ENCODE measurements at regions not wholly inside any gene's neighbourhood (a gene's known extent, or its start where the extent isn't known, plus 50 kb on each side); places are given as distances from the start of the nearest gene placed in this dataset.
A peak's percentile ranks its signal among the peaks of the same experiment; 100 is the strongest.
"Not testable (repeated sequence)": the region's sequence is repeated elsewhere in the genome, so short reads cannot be mapped to it uniquely, and the experiment has no call there.

DNA sequence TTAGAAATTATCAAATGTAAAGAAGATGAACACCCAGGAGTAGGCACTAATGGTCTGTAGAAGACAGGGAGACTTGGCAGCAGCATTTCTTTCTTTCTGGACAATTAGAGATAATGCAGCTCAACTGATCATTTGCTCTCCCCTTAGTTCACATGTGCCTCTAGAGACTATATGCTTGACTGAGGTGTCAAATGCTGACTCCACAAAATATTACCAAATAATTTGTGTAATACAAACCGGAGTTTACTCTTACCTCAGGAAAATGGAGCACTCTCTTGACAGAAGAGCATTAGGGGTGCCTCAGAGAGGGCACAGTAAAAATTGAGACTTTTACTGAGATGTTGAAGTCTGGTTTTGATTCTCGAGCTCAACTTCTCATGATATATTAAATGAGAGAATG, 131.8 kb downstream of the ATP6V1G3 start:
- no peak for FAIRE-seq

GRCh38 chr1:198404632-198405031, 135.8 kb downstream of the ATP6V1G3 start:
- FAIRE-seq = not testable (repeated sequence)

DNA sequence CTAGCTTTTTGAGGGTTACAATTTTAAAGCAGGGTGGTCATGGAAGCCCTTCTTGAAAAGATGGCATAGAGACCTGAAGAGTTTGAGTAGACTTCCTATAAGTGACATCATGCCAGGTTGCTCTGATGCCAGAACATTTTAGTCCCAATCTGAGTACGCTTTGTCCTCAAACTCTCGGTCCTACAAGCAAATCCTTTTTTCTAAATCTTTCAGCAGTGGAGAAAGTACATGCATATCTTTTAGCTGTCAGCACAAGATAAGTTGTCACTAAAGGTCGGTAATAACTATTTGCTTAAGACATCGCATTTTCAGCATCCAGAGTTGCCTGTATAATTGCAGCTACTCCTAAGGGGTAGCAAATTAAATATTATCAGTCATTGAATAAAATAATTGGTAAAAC, 140.4 kb downstream of the ATP6V1G3 start:
- no peak for FAIRE-seq

GRCh38 chr1:198399452-198399851, 141.0 kb downstream of the ATP6V1G3 start:
- no peak for FAIRE-seq

DNA sequence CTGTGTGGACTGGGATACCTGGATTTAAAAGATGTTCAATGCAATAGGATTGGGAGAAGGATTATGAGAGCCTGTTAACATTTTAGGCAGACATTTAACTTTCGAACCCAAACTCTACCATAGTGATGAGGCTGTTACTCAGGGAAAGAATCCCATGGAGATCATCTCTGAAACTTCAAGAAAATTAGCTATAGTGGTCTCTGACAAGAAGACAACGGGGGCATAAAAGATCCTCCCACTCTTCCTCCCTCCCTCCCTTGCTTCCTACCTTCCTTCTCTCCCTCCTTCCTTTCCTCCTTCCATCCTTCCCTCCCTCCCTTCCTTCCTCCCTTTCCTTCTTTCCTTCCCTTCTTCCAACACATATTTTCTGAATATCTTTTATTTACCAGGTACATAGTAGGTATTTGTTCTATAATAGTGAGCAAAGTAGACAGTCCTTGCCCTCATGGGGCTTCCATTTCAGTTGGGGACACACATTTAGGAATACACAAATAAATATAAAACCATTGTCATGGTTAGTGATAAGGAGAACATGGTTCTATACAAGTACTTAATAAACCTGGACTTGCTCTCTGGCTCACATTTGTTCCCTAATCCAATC, 143.2 kb downstream of the ATP6V1G3 start:
- FAIRE-seq = no peak

GRCh38 chr1:198391393-198392020, 149.0 kb downstream of the ATP6V1G3 start:
- no peak for FAIRE-seq

GRCh38 chr1:198387587-198387986, 152.9 kb downstream of the ATP6V1G3 start:
- no peak for FAIRE-seq

DNA sequence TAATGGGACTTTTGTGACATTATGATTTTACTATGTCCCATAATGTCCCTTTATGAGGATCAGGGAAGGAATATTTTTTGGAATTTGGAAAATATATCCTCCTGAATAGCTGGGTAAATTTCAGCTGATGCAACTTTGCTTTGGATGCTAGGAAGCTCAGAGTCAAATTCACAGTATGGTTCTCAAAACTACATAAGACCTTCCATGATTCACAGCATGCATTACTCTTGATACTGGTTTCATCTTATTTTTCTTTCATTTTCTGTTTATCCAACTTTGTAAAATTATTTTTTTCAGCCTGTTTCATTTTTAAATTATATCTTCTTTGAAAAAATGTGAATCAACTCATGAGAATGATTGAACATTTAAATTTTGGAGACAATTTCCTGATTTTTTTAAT, 160.2 kb downstream of the ATP6V1G3 start:
- peak; percentile 13 for FAIRE-seq

GRCh38 chr1:198377702-198378101, 162.8 kb downstream of the ATP6V1G3 start:
- no peak for FAIRE-seq

DNA sequence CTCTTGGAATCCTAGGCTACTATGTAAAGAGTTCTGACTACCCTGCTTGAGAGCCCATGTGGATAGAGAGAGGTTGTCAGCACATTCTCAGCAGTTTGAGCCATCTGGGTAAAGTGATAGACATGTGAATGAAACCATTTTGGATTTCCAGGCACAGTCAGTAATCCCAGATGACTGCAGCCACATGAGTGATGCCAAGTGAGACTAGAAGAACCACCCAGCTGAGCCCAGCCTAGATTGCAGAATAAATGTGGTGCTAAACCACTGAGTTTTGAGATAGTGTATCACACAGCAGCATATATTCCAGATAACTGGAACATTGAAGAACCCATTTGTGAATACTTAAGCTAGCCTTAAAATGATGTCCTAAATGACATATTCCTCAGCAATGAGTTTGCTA, 166.2 kb downstream of the ATP6V1G3 start:
- FAIRE-seq = no peak

DNA sequence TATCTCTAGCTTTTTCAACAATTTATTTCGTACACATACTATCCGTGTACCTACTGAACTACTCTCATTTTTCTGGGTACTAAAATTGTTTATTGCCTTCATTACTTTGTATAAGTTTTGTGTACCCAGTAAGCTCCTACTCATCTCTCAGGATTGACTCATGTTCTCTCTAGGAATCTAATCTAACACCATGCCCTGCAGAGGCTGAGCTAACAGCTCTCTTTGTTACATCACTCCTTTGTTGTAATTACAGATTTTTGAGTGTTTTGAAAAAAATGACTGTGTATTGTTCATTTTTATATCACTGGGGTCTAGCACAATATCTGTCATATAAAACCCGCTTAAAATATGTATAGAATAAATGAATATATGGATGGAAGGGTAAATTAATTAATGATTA, 167.1 kb downstream of the ATP6V1G3 start:
- FAIRE-seq = no peak
